Skin epidermis (tissue), 12 donors: ENCODE measurements at regions not wholly inside any gene's neighbourhood (a gene's known extent, or its start where the extent isn't known, plus 50 kb on each side); places are given as distances from the start of the nearest gene placed in this dataset.
A peak's percentile ranks its signal among the peaks of the same experiment; 100 is the strongest.

Source experiments
- H3K27ac ChIP-seq, 21 experiments: fragments of 200-600 bp; sonication (generic) in 11 of 21; one replicate each; pipeline ENCODE4 v1.5.0; 2020; ENCODE audit warnings: mild to moderate bottlenecking in 3 of 21, inconsistent platforms in 2 of 21, moderate library complexity in 2 of 21
- H3K4me3 ChIP-seq, 7 experiments: fragments of 200-600 bp; sonication (generic) in 2 of 7; one replicate each; pipeline ENCODE4 v1.5.0; 2020; ENCODE audit warnings: inconsistent platforms in 2 of 7, mild to moderate bottlenecking in 2 of 7, moderate library complexity in 1 of 7

DNA sequence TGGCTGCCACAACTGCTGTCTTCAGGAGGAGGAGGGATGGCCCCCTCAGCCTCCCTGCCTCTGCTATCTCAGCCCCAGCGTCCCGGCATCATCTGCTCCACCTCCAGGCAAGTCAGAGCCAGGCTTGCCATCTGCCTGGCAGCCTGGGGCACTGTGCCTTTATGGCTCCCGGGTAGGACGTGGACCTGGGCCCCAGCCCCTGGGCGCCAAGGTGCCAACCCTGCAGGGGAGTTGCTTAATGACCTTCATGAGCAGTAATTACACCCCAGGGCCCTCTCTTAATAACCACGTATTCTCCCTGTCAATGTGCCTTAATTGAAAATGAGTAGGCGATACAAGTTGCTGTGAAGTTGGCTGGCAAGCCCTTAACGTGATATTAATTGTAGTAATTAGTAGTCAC is 122.1 kb upstream of the MLN start:
- Histone ChIP-seq H3K4me3 (no peak overlapping the region), H3K27ac (no peak overlapping the region)

DNA sequence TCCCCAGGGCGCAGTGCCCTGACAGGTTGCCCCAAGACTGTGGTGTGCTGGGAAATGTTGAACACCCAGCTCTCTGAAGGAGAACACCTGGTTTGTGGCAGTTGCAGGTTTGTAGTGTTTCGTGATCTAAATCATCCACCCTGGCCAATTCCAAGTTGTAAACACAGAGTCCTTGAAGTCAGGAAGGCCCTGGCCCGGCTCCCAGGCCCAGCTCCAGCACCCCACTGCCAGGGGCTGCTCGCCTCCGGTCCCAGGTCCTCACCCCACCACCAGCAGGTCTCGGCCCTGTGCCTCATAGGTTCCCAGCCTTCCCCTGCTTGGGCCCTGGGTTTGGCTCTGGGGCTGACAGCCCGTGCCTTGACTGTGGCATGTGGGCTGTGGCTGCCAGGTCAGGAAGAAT is 121.4 kb upstream of the MLN start:
- H3K4me3 ChIP-seq = no peak overlapping the region

DNA sequence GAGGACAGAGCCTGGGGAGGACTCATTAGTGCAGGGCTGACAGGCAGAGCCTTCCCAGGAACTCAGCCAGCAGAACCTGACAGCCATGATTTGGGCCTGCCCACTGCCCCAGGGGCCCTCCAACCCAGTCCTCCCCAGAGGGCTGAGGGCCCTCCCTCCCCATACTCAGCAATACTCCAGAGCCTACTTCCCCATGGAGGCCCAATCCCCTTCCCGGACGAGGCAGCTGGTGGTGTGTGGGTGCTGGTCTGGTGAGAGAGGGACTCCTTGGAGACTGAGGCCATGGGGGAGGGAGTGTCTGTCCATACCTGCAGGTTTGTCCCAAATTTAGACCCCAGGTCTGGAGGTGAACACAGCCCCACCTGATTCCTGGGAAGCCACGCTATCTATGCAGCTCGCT is 120.9 kb upstream of the MLN start:
- Histone ChIP-seq H3K4me3 (no peak overlapping the region), H3K27ac (no peak overlapping the region)

More for the DNA sequence above, 121.4 kb upstream of the MLN start:
- no peak overlapping the region for H3K27ac ChIP-seq

DNA sequence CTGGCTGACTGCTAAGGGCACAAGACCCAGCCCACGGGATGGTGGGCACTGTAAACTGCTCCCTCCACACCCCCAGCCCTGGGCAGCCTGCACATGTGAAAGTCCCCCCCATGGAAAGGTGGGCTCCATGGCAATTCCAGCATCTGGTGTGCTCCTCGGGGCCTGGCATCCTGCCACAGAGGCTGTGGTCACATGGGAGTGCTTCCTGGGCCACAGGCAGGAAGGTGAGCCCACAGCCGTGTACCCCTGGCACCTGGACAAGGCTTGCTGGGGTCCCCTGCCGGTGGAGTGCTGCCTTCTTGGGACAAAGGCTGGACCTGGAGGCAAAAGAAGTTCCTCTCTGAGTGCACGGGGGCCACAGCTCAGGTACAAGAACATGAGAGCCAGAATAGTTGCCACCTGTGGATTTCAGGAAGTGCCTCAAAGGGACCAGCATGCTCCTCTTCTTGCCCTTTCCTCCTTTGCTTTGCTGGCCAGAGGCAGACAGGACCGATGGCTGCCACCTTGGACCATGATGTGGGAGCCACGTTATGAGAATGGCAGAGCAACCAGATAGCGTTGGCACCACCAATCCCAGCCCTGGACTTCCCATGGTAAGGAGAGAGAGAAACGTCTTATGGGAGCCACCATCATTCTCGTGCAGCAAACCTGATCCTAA is 120.2 kb upstream of the MLN start:
- Histone ChIP-seq H3K4me3 (no peak overlapping the region), H3K27ac (no peak overlapping the region)

DNA sequence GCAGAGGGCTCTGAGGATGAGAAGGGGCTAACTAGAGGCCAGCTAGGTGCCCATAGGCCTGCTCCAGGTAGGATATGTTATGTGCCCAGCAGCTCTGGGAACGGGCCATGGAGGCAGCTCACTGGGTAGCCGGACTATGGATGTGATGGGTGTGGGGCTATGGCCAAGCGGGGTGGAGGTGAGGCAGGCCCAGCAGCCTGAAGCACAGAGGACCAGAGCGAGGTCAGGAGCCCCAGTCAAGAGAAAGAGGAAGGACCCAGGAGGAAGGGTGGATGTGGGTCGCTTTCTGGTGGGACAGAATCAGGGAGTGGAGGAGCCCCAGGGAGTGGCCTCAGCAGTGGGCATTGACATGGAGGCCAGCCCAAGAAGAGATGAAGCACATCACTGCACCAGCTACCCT is 117.9 kb upstream of the MLN start:
- no peak overlapping the region for H3K4me3 ChIP-seq
- H3K27ac ChIP-seq = no peak overlapping the region

DNA sequence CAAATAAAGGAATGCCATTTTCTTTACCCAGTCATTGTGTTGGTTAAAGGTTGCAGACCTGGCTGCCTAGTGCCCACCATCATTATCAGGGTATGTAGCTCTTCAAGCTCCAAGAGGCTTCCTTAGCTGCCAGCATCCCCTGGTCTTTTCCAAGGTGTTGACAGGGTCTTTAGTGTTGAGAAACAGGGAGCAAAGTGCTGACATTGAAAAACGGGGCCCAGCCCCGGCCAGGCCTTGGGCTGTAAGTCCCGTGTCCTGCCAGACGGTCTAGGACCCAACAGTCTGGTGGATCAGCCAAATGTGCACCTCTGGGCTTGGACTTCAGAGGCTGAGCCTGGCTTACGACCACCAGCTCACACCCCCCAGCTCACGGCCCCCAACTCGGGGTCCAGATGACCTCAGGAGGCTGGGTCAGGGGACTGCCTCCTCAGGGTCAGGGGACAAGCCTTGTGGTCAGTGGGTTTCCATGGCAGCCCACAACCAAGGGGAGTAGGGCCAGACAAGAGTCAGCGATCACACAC is 114.4 kb upstream of the MLN start:
- H3K27ac ChIP-seq = no peak overlapping the region
- no peak overlapping the region for H3K4me3 ChIP-seq

DNA sequence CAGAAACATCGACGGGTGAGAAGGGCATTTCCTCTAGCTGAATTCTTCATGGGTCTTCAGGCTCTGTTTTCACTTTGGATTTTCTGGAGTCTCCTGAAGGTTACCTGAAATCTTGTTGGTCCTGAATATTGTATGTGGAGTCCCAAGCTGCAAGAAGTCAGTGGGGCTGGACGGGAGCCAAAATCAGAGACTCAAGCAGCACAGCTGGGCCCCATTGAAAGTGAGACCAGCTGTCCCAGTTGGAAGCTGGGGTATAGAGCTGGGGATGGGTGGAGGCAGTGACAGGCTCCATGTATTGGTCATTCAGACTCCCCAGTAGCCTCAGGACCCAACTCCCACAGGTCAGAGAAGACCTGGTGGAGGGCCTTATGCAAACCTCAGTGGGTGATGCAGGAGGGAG is 111.3 kb upstream of the MLN start:
- H3K27ac ChIP-seq = peak overlapping the region in 1 of 21 experiments; percentile 52
- no peak overlapping the region for H3K4me3 ChIP-seq

DNA sequence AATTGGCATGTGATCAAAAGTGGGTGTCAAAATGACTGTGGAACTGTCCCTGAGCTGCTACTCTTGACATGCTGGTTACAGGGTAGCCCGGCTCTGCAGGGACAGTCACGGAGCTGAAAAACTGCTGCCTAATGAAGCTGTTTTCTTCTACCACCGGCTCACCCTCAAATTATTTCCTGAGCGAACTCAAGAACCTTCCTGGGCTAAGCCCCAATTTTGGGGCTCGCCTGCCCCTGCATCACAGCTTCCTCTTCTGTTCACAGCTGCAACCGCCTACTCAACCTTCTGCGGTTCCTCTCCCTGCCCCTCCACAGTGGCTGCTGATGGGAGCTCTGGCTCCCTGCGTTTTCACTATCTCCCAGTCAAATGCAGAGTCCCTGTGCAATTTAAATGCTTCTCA is 110.8 kb upstream of the MLN start:
- H3K27ac ChIP-seq = peak overlapping the region in 2 of 21 experiments; percentile 36 to 52
- H3K4me3 ChIP-seq = no peak overlapping the region

DNA sequence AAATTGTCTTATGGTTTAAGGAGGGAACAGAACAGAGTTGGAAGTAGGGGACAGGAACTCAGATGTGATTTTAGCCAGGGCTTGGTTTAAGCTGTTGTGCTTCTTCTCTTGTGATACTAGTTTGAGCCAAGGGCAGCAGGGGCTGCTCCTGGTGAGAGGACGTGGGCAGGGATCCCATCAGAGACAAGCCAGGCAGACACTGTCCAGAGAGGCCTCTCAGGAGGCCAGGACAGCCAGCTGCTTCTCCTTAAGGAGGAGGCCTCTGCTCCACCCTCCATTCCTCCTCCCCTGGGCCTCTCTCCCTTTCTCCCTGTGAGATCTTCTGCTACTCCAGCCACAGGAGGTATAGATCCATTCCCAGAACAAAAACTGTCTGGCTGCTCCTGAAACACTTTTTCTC is 108.4 kb upstream of the MLN start:
- no peak overlapping the region for H3K4me3 ChIP-seq
- no peak overlapping the region for H3K27ac ChIP-seq

DNA sequence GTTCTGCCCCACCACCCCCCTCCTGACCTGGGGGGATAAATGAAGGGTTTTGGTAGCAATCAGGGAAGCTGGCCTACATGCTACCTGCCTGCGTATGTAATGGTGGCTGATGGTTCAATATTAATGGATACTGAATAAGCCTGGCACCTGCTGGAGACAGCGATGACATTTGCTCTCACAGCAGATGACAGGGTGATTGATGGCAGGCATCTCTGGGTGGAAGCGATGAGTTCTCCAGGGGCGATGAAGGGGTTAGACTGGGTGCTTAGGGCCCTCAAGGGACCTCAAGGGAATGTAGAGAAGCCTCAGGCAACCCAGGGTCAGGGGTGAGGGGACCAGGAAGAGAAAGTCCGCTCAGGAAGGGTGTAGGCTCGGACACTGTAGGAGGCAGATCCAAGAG is 107.7 kb upstream of the MLN start:
- Histone ChIP-seq H3K27ac (no peak overlapping the region), H3K4me3 (no peak overlapping the region)

DNA sequence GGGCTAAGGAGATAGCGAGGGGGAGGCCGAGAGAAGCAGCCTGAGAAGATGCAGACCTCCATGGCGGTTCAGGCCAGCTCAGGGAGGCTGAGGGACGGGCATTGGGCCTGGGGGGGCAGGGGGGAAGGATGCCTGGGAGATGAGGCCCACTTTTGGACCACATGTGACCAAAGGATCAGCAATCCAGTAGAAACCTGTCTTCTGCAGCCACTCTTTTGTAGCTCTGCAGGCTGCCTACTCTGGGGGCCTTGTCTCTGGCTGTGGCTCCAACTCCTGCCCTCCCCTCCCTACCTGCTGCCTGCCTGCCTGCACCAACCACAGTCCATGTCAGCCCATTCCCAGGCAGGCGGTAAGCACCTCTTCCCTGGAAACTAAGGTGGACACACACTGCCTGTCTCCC is 106.8 kb upstream of the MLN start:
- no peak overlapping the region for H3K27ac ChIP-seq
- H3K4me3 ChIP-seq = no peak overlapping the region

DNA sequence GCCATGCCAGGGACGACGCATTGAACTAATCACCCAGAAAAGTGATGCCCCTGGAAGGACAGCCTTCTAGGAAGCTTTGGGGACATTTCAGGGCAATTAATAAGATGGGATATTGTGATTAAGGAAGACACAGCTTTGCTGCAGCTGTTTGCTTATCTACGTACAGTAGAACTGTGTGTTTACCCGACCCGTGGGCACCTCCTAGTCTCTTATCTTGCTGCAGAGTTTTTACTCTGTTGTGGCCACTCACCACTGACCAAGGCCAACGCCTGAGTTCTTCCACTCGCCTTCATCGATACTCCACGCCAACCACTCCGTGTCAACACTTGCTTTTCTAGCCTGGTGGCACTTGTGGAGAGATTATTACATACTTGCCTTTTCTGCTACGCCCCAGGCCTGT is 105.9 kb upstream of the MLN start:
- Histone ChIP-seq H3K27ac (no peak overlapping the region), H3K4me3 (no peak overlapping the region)

DNA sequence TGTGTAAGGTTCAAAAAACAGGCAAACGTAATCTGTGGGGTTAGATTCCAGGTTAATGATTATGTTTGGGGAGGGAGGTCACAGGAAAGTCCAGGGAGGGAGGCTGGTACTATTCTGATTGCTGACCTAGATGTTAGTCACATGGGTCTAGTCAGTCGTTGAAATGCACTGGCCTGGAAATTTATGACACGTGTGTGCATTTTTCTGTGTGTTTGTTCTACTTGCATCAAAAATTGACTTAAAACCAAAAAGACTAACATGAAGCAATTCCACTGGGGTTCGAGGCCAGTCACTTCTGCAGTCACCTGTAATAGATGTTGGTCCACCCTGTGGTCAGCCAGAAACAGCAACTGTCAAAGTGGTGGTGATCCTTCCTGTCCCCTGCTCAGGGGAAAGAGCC is 104.2 kb upstream of the MLN start:
- no peak overlapping the region for H3K4me3 ChIP-seq
- peak overlapping the region in 1 of 21 experiments; percentile 91 for H3K27ac ChIP-seq

DNA sequence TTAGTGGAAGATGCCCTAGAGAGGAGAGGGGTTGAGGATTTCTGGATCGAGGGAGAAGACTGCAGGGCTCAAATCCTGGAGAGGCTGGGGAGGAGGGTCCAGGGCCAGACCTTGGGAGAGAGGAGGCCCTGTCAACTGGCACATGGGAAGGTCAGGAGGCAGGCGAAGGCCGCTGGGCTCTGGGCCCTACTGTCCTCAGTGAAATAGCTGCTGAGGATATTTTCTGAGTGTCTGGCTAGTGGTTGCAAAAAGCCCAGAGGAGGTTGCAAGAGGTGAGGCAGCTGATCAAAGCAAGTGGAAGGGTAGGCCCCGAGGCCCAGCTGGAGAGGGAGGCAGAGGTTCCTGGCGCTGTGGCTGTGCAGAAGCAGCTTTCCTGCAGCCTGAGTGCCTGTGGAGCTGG is 103.4 kb upstream of the MLN start:
- H3K27ac ChIP-seq = peak overlapping the region in 3 of 21 experiments; percentile 25 to 91 (median 40)
- H3K4me3 ChIP-seq = no peak overlapping the region

DNA sequence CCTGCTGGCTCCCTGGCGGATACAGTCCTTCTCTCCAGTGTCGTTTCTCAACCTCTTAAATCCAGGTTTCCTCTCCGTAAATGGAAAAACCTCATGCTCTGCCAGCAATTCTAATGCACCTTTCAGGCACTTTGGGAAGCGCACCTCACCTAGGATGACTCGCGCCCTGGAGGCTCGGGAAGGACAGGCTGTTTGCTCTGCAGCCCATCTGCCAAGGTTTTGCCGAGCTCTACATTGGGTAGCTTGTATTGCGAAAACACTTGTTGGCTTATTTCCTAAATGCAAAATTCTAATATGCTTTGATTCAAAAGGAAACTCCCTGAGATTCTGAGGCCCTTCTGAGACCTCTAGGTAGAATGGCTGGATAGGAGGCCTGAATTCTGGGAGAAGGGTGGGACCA is 102.6 kb upstream of the MLN start:
- H3K27ac ChIP-seq = peak overlapping the region in 4 of 21 experiments; percentile 25 to 91 (median 68)
- no peak overlapping the region for H3K4me3 ChIP-seq

DNA sequence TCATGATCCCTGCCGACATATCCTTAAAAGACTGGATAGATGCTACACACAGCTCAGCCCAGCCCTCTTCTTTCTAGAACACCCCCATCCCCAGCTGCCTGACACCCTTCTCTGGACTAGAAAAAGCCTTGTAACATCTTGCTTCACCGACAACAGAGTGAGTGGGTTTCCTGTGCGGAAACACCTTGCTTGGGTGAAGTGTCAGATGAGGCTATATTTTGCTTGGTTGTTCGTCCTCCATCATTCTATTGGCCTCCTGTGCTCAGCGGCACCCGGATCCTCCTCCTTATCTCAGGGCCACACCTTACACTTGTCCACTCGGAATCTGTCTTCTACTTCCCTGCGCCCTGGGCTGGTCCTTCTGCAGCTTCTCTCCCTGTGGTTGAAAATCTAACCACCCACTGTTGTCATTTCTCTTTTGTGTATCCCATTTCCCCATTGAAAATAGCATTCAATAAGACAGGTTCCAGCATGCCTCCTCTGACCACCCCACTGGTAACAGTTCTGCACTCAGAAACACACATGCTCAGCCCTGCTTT is 101.3 kb upstream of the MLN start:
- H3K4me3 ChIP-seq = no peak overlapping the region
- peak overlapping the region in 10 of 21 experiments; percentile 1 to 91 (median 58) for H3K27ac ChIP-seq

DNA sequence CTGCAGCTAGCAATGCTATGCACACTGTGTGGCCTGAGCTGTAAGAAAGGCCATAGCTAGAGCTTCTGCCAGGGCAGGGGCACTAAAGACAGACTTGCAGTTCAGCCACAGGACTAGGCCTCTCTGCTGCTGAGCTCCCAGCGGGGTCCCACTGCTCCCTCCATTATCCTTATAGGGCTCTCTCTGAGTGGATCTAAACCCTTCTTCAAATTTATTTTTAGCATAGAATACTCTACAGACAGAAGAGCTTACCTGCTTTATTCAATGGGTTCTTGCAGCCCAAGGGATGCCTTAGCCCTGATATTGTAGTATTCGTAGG is 100.9 kb upstream of the MLN start:
- Histone ChIP-seq H3K27ac (peak overlapping the region in 10 of 21 experiments; percentile 1 to 91 (median 58)), H3K4me3 (no peak overlapping the region)

DNA sequence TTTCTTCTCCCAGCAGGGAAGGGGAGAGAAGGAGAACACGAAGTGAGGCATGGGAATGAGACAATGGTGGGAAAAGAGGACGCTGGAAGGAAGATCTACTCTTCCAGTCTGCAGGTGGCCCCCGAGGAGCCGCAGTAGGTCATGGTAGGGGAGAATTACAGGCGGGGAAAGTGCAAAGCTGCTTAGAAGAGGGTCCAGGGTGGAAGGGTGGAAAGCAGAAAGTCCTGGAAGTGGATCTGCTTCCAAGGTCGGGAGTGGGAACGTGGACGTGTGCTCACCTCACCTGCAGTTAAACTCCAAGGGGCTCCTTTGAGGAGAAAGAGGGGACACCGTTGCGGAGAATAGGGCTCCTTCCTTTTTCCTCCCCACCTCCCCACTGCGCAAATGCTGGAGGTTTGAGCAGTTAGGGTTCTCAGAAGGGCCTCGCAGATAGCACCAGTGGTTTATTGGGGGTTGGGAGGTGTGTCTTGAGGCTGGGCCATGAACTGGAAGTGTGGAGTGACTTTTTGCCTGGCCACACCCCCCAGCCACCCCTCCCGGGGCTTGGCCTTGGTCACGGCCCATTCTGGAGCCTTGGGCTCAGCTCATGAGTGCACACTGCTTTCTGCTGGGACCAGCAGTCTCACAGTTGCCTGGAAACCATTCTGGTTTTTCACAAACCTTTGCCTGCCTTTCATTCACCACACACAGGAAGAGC is 100.4 kb upstream of the MLN start:
- no peak overlapping the region for H3K4me3 ChIP-seq
- H3K27ac ChIP-seq = peak overlapping the region in 14 of 21 experiments; percentile 1 to 91 (median 54)

DNA sequence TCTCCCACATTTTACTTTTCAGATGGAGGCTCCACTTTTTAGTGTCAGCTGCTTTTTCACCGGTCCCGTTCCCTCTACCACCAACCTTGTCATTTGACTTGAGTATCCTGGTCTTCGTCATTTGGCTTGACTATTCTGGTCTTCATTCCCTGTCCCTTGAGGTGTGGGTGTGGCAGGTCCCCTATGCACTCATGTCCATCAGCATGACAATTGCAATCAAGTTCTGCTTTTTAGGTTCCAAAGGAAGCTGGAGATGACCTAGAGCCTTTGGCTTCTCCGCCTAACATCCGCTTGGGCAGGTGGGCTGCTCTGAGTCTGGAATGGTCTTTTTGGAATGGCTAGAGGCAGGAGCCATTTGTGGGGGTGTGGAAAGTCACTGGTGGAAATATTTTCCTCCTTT is 99.8 kb upstream of the MLN start:
- Histone ChIP-seq H3K27ac (peak overlapping the region in 7 of 21 experiments; percentile 4 to 91 (median 79)), H3K4me3 (no peak overlapping the region)

DNA sequence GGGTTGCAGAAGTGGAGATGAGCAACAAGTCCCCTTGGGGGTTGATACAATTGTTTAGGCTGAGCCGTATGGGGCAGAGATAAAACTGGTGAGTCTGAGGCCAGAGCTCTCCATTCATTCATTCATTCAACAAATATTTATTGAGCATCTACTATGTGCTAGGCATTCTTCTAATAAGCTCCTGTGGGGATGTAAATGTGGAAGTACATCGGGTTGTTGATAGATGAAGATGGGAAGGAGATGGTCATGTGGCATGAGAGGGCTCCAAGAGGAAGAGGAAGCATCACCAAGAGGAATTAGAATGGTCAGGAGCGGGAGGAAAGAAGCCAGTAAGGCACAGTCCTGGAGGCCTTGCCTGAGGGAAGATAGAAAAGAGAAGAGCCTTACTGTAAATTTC is 98.7 kb upstream of the MLN start:
- Histone ChIP-seq H3K27ac (peak overlapping the region in 1 of 21 experiments; percentile 91), H3K4me3 (no peak overlapping the region)

DNA sequence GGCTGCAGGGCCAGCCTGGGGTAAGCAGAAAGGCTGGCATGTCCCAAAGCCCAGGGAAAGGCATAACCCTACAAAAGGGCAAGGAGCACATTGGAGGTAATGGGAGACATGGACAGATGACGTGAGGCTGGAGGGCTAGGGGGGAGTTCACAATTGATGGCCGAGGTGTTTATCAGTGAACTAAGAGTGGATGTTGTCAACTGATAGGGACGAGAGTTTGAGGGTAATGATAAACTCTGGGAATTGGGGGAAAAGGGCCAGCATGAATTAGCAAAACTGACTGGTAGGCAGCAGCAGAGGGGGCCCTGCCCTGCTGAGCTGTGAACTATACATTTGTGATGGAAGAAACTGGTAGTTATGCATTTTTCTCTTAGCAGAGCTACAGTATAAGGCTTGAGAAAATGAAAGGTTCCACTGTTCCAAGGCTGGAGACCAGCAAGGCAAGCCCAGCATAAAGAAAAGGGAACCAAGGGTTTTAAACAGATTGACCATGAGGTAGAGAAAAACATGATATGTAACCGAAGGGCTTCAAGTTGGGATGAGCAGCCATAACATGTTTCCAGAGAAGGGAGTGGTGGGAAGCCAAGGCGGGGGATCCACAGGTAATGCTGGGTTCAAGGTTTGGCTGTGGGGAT is 98.1 kb upstream of the MLN start:
- H3K27ac ChIP-seq = no peak overlapping the region
- no peak overlapping the region for H3K4me3 ChIP-seq
